Caco-2 (cell line): ENCODE measurements at regions not wholly inside any gene's neighbourhood (a gene's known extent, or its start where the extent isn't known, plus 50 kb on each side); places are given as distances from the start of the nearest gene placed in this dataset.

Experiments used
- BruUV-seq: library from RNA; stranded (reverse); fragments of 400-500 nt; replicated peaks from 2 replicates; lab custom pipeline; 2021; lab: Mats Ljungman, UMichigan
- CTCF ChIA-PET: fragments of 300-600 bp; sonication (Branson Sonifier 250); formaldehyde crosslinking; loops from one replicate; lab custom pipeline; 2022; ENCODE audit warnings: antibody characterized with exemption; lab: Charles Lee
- POLR2A ChIA-PET: fragments of 300-600 bp; sonication (Branson Sonifier 250); formaldehyde crosslinking; loops from one replicate; lab custom pipeline; 2022; ENCODE audit warnings: antibody characterized with exemption; lab: Charles Lee
- DNase-seq, 2 experiments: peaks; one replicate each; pipeline versions ENCODE4 v3.0.0 to v3.0.0-alpha.2; 2020 to 2022
- H3K27me3 ChIP-seq: replicated peaks from 2 replicates; pipeline ENCODE4 v1.6.0; 2011; ENCODE audit warnings: low read length; ENCODE audit not compliant: control insufficient read depth, insufficient read depth
- H3K36me3 ChIP-seq: 2 replicates; pipeline ENCODE4 v1.5.1; 2011; ENCODE audit warnings: low read length; ENCODE audit not compliant: control insufficient read depth, insufficient read depth
- H3K4me1 ChIP-seq: fragments of 250-450 bp; sonication (Bioruptor Pico); 2 replicates; pipeline ENCODE4 v1.5.1; 2020; ENCODE audit warnings: mild to moderate bottlenecking
- H3K4me3 ChIP-seq: 2 replicates; pipeline ENCODE4 v1.5.1; 2011; ENCODE audit warnings: low read depth, mild to moderate bottlenecking, control low read depth, low read length
- H3K9me3 ChIP-seq: fragments of 250-450 bp; sonication (Bioruptor Pico); 2 replicates; pipeline ENCODE4 v1.5.1; 2020; ENCODE audit warnings: mild to moderate bottlenecking, moderate library complexity
- H3K27ac Mint-ChIP-seq: one replicate; pipeline ENCODE4 v1.8.0; 2022; ENCODE audit warnings: mixed read lengths; ENCODE audit not compliant: unreplicated experiment
- H3K27me3 Mint-ChIP-seq: one replicate; pipeline ENCODE4 v1.8.0; 2022; ENCODE audit warnings: mixed read lengths; ENCODE audit not compliant: insufficient read depth, unreplicated experiment
- H3K36me3 Mint-ChIP-seq: one replicate; pipeline ENCODE4 v1.8.0; 2022; ENCODE audit warnings: mild to moderate bottlenecking, mixed read lengths; ENCODE audit not compliant: insufficient read depth, unreplicated experiment
- H3K4me1 Mint-ChIP-seq: one replicate; pipeline ENCODE4 v1.8.0; 2022; ENCODE audit warnings: low read depth, mixed read lengths; ENCODE audit not compliant: unreplicated experiment
- H3K4me3 Mint-ChIP-seq: one replicate; pipeline ENCODE4 v1.8.0; 2022; ENCODE audit warnings: mild to moderate bottlenecking, moderate library complexity, mixed read lengths; ENCODE audit not compliant: unreplicated experiment
- H3K9me3 Mint-ChIP-seq: one replicate; pipeline ENCODE4 v1.8.0; 2022; ENCODE audit warnings: mixed read lengths; ENCODE audit not compliant: unreplicated experiment
- CTCF ChIP-seq, 2 experiments: fragments of 200-600 bp in 1 of 2; IDR thresholded peaks; 1 replicate in 1 of 2; 2 replicates in 1 of 2; pipeline versions ENCODE4 v1.5.1 to v1.8.0; 2011 to 2022; ENCODE audit warnings: antibody characterized with exemption in 1 of 2, control low read depth in 1 of 2, inconsistent platforms in 1 of 2, low read depth in 1 of 2, low read length in 1 of 2, mild to moderate bottlenecking in 1 of 2, moderate library complexity in 1 of 2; ENCODE audit not compliant: insufficient read depth in 1 of 2, severe bottlenecking in 1 of 2, unreplicated experiment in 1 of 2
- intact Hi-C: fragments of 100-400 bp; cut with micrococcal nuclease; formaldehyde crosslinking; loops from one replicate; pipeline ENCODE4 v1.10.0; 2022; ENCODE audit not compliant: unreplicated experiment

- no peak for TF ChIP-seq CTCF (IDR thresholded peaks at IDR 0.05; ENCODE audit: insufficient read depth in 1 of 2, low read depth in 1 of 2, low read length in 1 of 2, severe bottlenecking in 1 of 2, unreplicated experiment in 1 of 2)
- Mint-ChIP-seq H3K4me3 (no peak overlapping the region), H3K4me1 (no peaks in the 10 kb centered on the region), H3K9me3 (peaks cover 19% of the 10 kb centered on the region), H3K27me3 (no peaks in the 10 kb centered on the region), H3K36me3 (no peaks in the 10 kb centered on the region), H3K27ac (no peak overlapping the region)
- ChIA-PET CTCF (no interaction called here), POLR2A (no interaction called here)
- no peaks in the 10 kb centered on the region for H3K4me1 ChIP-seq
- no peak for DNase-seq
- no TSS peak for BruUV-seq
- no peaks in the 10 kb centered on the region for H3K27me3 ChIP-seq
- H3K36me3 ChIP-seq, result no peaks in the 10 kb centered on the region
- no peak overlapping the region for H3K4me3 ChIP-seq
- no peaks in the 10 kb centered on the region for H3K9me3 ChIP-seq
- intact Hi-C loops, result no loop called here
These were observed 86.4 kb upstream of the WNT7A start for GRCh38 chr3:13966302-13966701.

GRCh38 chr3:13963137-13963886 lies 83.4 kb upstream of the WNT7A start:
- ChIA-PET POLR2A (no interaction called here), CTCF (no interaction called here)
- Mint-ChIP-seq H3K9me3 (peaks cover 27% of the 10 kb centered on the region), H3K4me3 (no peak overlapping the region), H3K36me3 (no peaks in the 10 kb centered on the region), H3K27me3 (no peaks in the 10 kb centered on the region), H3K27ac (no peak overlapping the region), H3K4me1 (no peaks in the 10 kb centered on the region)
- Histone ChIP-seq H3K4me1 (no peaks in the 10 kb centered on the region), H3K4me3 (no peak overlapping the region), H3K36me3 (no peaks in the 10 kb centered on the region), H3K9me3 (no peaks in the 10 kb centered on the region), H3K27me3 (no peaks in the 10 kb centered on the region)
- intact Hi-C loops, result no loop called here
- BruUV-seq, result no TSS peak
- DNase-seq, result peak in 1 of 2 experiments; percentile 5
- no peak for TF ChIP-seq CTCF (IDR thresholded peaks at IDR 0.05; ENCODE audit: insufficient read depth in 1 of 2, low read depth in 1 of 2, low read length in 1 of 2, severe bottlenecking in 1 of 2, unreplicated experiment in 1 of 2)

- no peak for DNase-seq
- H3K36me3 ChIP-seq, result no peaks in the 10 kb centered on the region
- no peak for TF ChIP-seq CTCF (IDR thresholded peaks at IDR 0.05; ENCODE audit: insufficient read depth in 1 of 2, low read depth in 1 of 2, low read length in 1 of 2, severe bottlenecking in 1 of 2, unreplicated experiment in 1 of 2)
- H3K4me3 ChIP-seq, result no peak overlapping the region
- peaks cover 28% of the 10 kb centered on the region for H3K4me1 ChIP-seq
- ChIA-PET CTCF (no interaction called here), POLR2A (no interaction called here)
- intact Hi-C loops, result no loop called here
- Mint-ChIP-seq H3K36me3 (peaks cover 12% of the 10 kb centered on the region), H3K4me3 (no peak overlapping the region), H3K9me3 (peaks cover 35% of the 10 kb centered on the region), H3K27ac (no peak overlapping the region), H3K27me3 (no peaks in the 10 kb centered on the region), H3K4me1 (peaks cover 11% of the 10 kb centered on the region)
- BruUV-seq, result no TSS peak
- no peaks in the 10 kb centered on the region for H3K27me3 ChIP-seq
- peaks cover 33% of the 10 kb centered on the region for H3K9me3 ChIP-seq
These were observed 75.0 kb upstream of the WNT7A start for GRCh38 chr3:13954741-13955483.
